HCT116 (cell line): ENCODE measurements at regions not wholly inside any gene's neighbourhood (a gene's known extent, or its start where the extent isn't known, plus 50 kb on each side); places are given as distances from the start of the nearest gene placed in this dataset.

ENCODE experiments used
- POLR2A ChIP-seq: IDR thresholded peaks from 2 replicates; pipeline ENCODE4 v1.7.0; 2011; ENCODE audit warnings: borderline replicate concordance; ENCODE audit not compliant: insufficient read depth, insufficient read length; ENCODE audit errors: extremely low read depth
- POLR2AphosphoS5 ChIP-seq: IDR thresholded peaks from 2 replicates; pipeline ENCODE4 v1.6.1; 2011; ENCODE audit warnings: mild to moderate bottlenecking, low read depth, low read length, moderate library complexity
- ZNF274 ChIP-seq: fragments of 200-500 bp; sonication (Bioruptor generic); IDR thresholded peaks from 2 replicates; pipeline ENCODE4 v1.6.1; 2014; ENCODE audit warnings: mild to moderate bottlenecking, low read depth, low read length, inconsistent platforms
- TF ChIP-seq, protein P1 (sequence below), 3 experiments: fragments of 200-600 bp in 1 of 3; sonication (generic) in 1 of 3; IDR thresholded peaks in 2 of 3; conservative IDR thresholded peaks in 1 of 3; 2 replicates each; pipeline ENCODE4 v1.5.1; 2012 to 2017; ENCODE audit warnings: low read depth in 2 of 3, low read length in 2 of 3, antibody characterized with exemption in 1 of 3, borderline replicate concordance in 1 of 3, control low read depth in 1 of 3, mild to moderate bottlenecking in 1 of 3, mixed read lengths in 1 of 3, mixed run types in 1 of 3, moderate library complexity in 1 of 3; ENCODE audit not compliant: insufficient read depth in 1 of 3

DNA sequence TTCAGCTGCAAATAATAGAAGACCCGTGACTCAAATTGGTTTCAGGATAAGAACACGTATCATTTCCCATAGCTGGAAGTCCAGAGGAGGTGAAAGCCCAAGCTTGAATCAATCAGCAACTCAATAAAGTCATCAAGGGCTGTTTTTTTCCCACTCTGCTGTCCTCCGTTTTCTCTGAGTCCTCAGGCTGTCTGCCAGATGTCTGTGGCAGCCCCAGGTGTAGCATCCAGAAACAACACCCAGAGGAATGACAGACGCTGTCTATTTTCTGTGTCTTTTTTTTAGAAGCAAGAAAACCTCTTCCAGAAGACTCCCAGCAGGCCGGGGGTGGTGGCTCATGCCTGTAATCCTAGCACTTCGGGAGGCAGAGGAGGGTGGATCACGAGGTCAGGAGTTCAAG lies 204.4 kb downstream of the FAM43A start:
- TF ChIP-seq POLR2A, result no peak
- TF ChIP-seq, protein P1, sequence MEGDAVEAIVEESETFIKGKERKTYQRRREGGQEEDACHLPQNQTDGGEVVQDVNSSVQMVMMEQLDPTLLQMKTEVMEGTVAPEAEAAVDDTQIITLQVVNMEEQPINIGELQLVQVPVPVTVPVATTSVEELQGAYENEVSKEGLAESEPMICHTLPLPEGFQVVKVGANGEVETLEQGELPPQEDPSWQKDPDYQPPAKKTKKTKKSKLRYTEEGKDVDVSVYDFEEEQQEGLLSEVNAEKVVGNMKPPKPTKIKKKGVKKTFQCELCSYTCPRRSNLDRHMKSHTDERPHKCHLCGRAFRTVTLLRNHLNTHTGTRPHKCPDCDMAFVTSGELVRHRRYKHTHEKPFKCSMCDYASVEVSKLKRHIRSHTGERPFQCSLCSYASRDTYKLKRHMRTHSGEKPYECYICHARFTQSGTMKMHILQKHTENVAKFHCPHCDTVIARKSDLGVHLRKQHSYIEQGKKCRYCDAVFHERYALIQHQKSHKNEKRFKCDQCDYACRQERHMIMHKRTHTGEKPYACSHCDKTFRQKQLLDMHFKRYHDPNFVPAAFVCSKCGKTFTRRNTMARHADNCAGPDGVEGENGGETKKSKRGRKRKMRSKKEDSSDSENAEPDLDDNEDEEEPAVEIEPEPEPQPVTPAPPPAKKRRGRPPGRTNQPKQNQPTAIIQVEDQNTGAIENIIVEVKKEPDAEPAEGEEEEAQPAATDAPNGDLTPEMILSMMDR (IDR thresholded peaks at IDR 0.05 in 2 of 3, conservative IDR thresholded peaks at IDR 0.05 in 1 of 3; ENCODE audit: borderline replicate concordance in 1 of 3, insufficient read depth in 1 of 3, low read depth in 2 of 3, low read length in 2 of 3), result no peak
- TF ChIP-seq POLR2AphosphoS5, result no peak
- no peak for TF ChIP-seq ZNF274
